Lung (tissue), 11 donors: ENCODE measurements at regions not wholly inside any gene's neighbourhood (a gene's known extent, or its start where the extent isn't known, plus 50 kb on each side); places are given as distances from the start of the nearest gene placed in this dataset.

ENCODE experiments used
- ATAC-seq: fragments of 200-7000 bp; cut with Tn5 transposase; one replicate; pipeline ENCODE4 v1.9.1; 2020; ENCODE audit warnings: moderate number of reproducible peaks; ENCODE audit not compliant: insufficient read depth, low FRiP score
- DNase-seq, 3 donors: peaks; one replicate each; pipeline ENCODE4 v3.0.0-alpha.2; 2013 to 2017
- H3K27ac ChIP-seq, 2 donors: one replicate each; pipeline ENCODE4 v1.5.1; 2013; ENCODE audit warnings: mild to moderate bottlenecking in 2 of 2, moderate library complexity in 2 of 2, control low read depth in 1 of 2, inconsistent platforms in 1 of 2, low read depth in 1 of 2, low read length in 1 of 2
- H3K27me3 ChIP-seq, 3 donors: one replicate each; pipeline ENCODE4 v1.5.1; 2013; ENCODE audit warnings: low read length in 2 of 3; ENCODE audit not compliant: control insufficient read depth in 3 of 3, insufficient read depth in 3 of 3
- H3K36me3 ChIP-seq, 4 donors: one replicate each; pipeline ENCODE4 v1.5.1; 2013; ENCODE audit warnings: low read length in 4 of 4, mild to moderate bottlenecking in 1 of 4, moderate library complexity in 1 of 4; ENCODE audit not compliant: control insufficient read depth in 4 of 4, insufficient read depth in 4 of 4
- H3K4me1 ChIP-seq, 5 donors: one replicate each; pipeline ENCODE4 v1.5.1; 2013; ENCODE audit warnings: low read length in 5 of 5, mild to moderate bottlenecking in 2 of 5, moderate library complexity in 1 of 5; ENCODE audit not compliant: control insufficient read depth in 5 of 5, insufficient read depth in 5 of 5
- H3K4me3 ChIP-seq: one replicate; pipeline ENCODE4 v1.5.1; 2013; ENCODE audit warnings: mild to moderate bottlenecking, control low read depth, moderate library complexity
- H3K9ac ChIP-seq, 2 donors: one replicate each; pipeline ENCODE4 v1.5.1; 2013; ENCODE audit warnings: low read length in 2 of 2, control low read depth in 1 of 2; ENCODE audit not compliant: insufficient read depth in 1 of 2
- H3K9me3 ChIP-seq, 4 donors: one replicate each; pipeline ENCODE4 v1.5.1; 2013; ENCODE audit warnings: low read length in 3 of 4, mild to moderate bottlenecking in 1 of 4, moderate library complexity in 1 of 4; ENCODE audit not compliant: control insufficient read depth in 4 of 4, insufficient read depth in 3 of 4
- WGBS, 2 donors: extraction: QIAGEN DNeasy Blood & Tissue Kit; methylation state at CpG; one replicate each; pipeline ENCODE4 v1.1.7; 2013; 5-methylcytosine and 5-hydroxymethylcytosine counted together
- TF ChIP-seq, protein P1 (sequence below): IDR thresholded peaks from 2 replicates; pipeline ENCODE4 v1.5.1; 2012; ENCODE audit warnings: mild to moderate bottlenecking; ENCODE audit errors: control extremely low read depth, extremely low read depth
- donor health status: control.
- donor health status: control.
- donor health status: Bipolar disorder and iron deficiency.
- donor health status: healthy.
- donor health status: DM: yes; HTN: yes; CAD: no.

DNA sequence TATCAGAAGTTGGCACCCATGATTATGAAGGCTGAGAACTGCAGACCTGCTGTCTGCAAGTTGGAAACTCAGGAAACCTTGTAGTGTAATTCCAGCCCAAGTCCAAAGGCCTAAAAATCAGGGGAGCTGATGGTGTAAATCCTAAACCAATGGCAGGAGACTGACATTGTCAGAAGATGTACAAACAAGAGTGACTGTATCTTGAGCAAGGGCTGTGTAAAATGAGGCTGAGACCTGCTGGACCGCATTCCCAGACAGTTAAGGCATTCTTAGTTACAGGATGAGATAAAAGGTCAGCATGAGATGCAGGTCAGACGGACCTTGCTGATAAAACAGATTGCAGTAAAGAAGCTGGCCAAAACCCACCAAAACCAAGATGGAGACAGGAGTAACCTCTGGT lies 147.7 kb downstream of the COG6 start:
- H3K4me3 ChIP-seq = no peak overlapping the region
- DNase-seq = no peak
- H3K9ac ChIP-seq = no peak overlapping the region
- no peaks in the 10 kb centered on the region for H3K27me3 ChIP-seq
- peaks cover 0 to 6% (median 0%) of the 10 kb centered on the region in 4 donors for H3K9me3 ChIP-seq
- ATAC-seq = no peak
- TF ChIP-seq, protein P1, sequence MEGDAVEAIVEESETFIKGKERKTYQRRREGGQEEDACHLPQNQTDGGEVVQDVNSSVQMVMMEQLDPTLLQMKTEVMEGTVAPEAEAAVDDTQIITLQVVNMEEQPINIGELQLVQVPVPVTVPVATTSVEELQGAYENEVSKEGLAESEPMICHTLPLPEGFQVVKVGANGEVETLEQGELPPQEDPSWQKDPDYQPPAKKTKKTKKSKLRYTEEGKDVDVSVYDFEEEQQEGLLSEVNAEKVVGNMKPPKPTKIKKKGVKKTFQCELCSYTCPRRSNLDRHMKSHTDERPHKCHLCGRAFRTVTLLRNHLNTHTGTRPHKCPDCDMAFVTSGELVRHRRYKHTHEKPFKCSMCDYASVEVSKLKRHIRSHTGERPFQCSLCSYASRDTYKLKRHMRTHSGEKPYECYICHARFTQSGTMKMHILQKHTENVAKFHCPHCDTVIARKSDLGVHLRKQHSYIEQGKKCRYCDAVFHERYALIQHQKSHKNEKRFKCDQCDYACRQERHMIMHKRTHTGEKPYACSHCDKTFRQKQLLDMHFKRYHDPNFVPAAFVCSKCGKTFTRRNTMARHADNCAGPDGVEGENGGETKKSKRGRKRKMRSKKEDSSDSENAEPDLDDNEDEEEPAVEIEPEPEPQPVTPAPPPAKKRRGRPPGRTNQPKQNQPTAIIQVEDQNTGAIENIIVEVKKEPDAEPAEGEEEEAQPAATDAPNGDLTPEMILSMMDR = no peak
- no peak overlapping the region for H3K27ac ChIP-seq
- 39 to 43% methylated on average over 2 of the region's 2 CpGs for WGBS, 2 donors
- H3K36me3 ChIP-seq = no peaks in the 10 kb centered on the region
- no peaks in the 10 kb centered on the region for H3K4me1 ChIP-seq

DNA sequence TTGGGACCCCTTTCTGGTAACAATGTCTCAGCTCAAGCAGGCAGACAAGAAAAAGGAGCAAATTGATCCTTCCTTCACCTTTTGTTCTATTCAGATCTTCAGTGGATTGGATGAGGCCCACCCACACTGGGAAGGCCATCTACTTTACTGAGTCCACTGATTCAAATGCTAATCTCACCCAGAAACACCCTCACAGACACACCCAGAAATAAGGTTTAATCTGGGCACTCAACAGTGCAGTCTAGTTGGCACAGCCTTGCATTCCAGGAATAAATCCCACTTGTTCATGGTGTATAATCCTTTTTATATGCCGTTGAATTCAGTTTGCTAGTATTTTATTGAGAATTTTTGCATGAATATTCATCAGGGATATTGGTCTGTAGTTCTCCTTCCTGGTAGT lies 148.4 kb downstream of the COG6 start:
- ATAC-seq (no peak), DNase-seq (no peak)
- Histone ChIP-seq H3K27ac (no peak overlapping the region), H3K9me3 (peaks cover 0 to 6% (median 0%) of the 10 kb centered on the region in 4 donors), H3K9ac (no peak overlapping the region), H3K4me1 (no peaks in the 10 kb centered on the region), H3K27me3 (no peaks in the 10 kb centered on the region), H3K4me3 (no peak overlapping the region), H3K36me3 (no peaks in the 10 kb centered on the region)
- TF ChIP-seq, protein P1 = no peak
- 87 to 95% methylated on average over 1 of the region's 1 CpG for WGBS, 2 donors

DNA sequence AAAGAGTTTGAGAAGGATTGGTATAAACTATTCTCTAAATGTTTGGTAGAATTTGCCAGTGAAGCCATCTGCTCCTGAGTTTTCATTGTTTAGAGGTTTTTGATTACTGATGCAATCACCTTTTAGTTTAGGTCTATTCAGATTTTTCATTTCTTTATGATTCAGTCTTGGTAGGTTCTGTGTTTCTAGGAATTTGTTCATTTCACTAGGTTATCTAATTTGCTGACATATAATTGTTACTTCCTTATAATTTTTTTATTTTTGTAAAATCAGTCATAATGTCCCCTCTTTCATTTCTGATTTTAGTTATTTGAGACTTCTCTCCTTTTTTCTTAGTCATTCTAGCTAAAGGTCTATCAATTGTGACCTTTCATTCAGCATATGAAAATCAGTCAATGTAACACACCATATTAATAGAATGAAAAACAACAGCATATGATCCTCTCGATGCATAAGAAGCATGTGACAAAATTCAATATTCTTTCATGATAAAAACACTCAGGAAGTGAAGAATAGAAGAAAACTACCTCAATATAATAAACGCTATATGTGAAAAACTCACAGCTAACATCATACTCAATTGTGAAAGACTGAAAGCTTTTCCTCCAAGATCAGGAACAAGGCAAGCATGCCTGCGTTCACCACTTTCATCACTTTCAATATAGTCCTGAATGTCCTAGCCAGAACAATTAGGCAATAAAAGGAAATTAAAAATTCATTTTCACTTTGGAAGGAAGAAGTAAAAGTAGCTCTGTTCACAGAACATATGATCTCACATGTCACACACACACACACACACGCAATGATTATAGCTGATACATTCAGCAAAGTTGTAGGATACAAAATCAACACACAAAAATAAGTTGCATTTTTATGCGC lies 149.1 kb downstream of the COG6 start:
- H3K36me3 ChIP-seq = no peaks in the 10 kb centered on the region
- H3K4me3 ChIP-seq = no peak overlapping the region
- TF ChIP-seq, protein P1 = no peak
- no peak overlapping the region for H3K9ac ChIP-seq
- peaks cover 0 to 6% (median 0%) of the 10 kb centered on the region in 4 donors for H3K9me3 ChIP-seq
- no peaks in the 10 kb centered on the region for H3K4me1 ChIP-seq
- 54 to 79% methylated on average over 5 of the region's 5 CpGs for WGBS, 2 donors
- ATAC-seq (no peak), DNase-seq (no peak)
- no peaks in the 10 kb centered on the region for H3K27me3 ChIP-seq
- H3K27ac ChIP-seq = no peak overlapping the region

DNA sequence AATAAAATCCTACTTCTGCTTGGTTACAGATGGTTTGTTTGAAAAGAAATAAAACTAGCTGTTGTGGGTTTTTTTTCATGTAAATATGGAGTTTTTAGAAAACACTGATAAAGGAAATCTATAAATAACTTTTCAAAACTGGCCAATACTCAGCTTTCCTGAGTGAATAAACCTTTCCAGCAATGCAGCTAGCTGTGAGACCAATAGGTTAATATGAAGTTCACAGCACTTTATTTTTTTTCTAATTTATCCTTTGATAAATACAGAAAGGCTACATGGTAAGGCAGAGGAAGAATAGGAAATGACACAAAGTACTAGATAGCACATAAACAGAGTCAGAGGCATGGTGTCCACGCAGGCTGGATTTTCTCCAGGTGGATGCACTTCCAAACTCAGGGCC lies 154.0 kb downstream of the COG6 start:
- Histone ChIP-seq H3K36me3 (no peaks in the 10 kb centered on the region), H3K9me3 (no peaks in the 10 kb centered on the region), H3K4me3 (no peak overlapping the region), H3K4me1 (no peaks in the 10 kb centered on the region), H3K27me3 (no peaks in the 10 kb centered on the region), H3K27ac (no peak overlapping the region), H3K9ac (no peak overlapping the region)
- ATAC-seq (no peak), DNase-seq (no peak)
- TF ChIP-seq, protein P1 = no peak
- 84 to 87% methylated on average over 1 of the region's 1 CpG for WGBS, 2 donors
